Stimulated activated naive B cell treated with anti-CD40 and anti-IgM and Interleukin-4, amounts not matched to agents 10 μg/mL and 1 μg/mL and 100 μg/mL, for 72 hours (primary cell): ENCODE measurements at regions not wholly inside any gene's neighbourhood (a gene's known extent, or its start where the extent isn't known, plus 50 kb on each side); places are given as distances from the start of the nearest gene placed in this dataset.

Experiments used
- ATAC-seq, 2 donors: fragments of 150-1000 bp; cut with Tn5 transposase; replicated peaks; 2 replicates each; pipeline ENCODE4 v1.10.0; 2021; ENCODE audit warnings: moderate library complexity in 1 of 2
- DNase-seq: peaks from one replicate; pipeline ENCODE4 v3.0.0; 2021
- H3K27ac Mint-ChIP-seq: one replicate; pipeline ENCODE4 v1.8.0; 2022; ENCODE audit warnings: mild to moderate bottlenecking, mixed read lengths
- H3K27me3 Mint-ChIP-seq, 2 donors: one replicate each; pipeline ENCODE4 v1.8.0; 2022; ENCODE audit warnings: mixed read lengths in 2 of 2
- H3K36me3 Mint-ChIP-seq, 2 donors: one replicate each; pipeline ENCODE4 v1.8.0; 2022; ENCODE audit warnings: mixed read lengths in 2 of 2, mild to moderate bottlenecking in 1 of 2
- H3K4me1 Mint-ChIP-seq, 2 donors: one replicate each; pipeline ENCODE4 v1.8.0; 2022; ENCODE audit warnings: mixed read lengths in 2 of 2, mild to moderate bottlenecking in 1 of 2
- H3K4me3 Mint-ChIP-seq, 2 donors: one replicate each; pipeline ENCODE4 v1.8.0; 2022; ENCODE audit warnings: mild to moderate bottlenecking in 2 of 2, mixed read lengths in 2 of 2, moderate library complexity in 1 of 2
- H3K9me3 Mint-ChIP-seq, 2 donors: one replicate each; pipeline ENCODE4 v1.8.0; 2022; ENCODE audit warnings: mixed read lengths in 2 of 2, mild to moderate bottlenecking in 1 of 2

DNA sequence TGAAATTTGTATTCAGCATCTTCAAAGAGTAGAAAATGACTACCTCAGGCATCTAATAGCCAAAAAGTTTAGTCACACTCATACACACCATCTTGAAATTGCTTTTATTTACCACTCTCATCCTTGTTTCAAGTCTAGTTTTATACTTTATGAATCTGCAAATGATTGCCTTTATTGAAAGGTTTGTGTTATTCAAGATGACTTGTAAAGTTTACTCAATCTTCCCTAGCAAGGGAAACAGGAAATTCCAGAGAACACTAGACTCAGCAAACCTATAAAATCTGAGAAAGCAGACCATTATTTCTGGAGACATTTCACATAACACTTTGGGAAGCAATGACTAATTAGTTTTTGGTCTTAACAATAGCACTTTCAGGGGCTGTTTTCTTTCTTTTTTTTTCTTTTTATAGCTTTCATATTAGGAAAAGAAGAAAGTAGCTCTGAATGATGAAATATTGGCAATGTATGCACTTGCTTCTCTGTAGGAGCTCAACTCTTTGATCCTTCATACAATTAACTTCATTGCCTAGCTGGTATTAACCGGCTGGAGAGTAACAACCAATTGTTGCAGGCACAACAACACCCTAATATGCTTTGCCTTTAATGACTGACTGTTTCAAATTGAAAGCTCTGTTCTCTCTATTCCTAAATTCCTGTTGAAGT is 68.9 kb upstream of the HDAC9 start:
- no peak for ATAC-seq
- H3K27ac Mint-ChIP-seq: no peak overlapping the region
- no peak overlapping the region for H3K4me3 Mint-ChIP-seq

DNA sequence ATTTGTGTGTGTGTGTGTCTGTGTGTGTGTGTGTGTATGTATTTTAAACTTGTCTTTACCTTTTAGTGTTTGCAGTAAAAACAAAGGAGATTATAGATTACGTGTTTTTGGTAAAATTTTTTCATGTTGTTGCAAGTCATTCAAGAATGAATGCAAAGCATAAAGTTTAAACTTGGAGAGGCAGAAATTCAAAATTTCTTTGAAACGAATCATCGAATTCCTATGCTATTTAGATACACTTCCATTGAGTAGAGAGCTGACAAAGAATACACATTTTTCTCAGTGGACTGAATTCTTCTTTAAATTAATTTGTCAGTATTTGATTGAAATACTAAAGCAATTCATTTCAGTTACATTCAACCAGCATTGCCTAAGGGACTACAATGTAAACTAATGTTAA is 66.0 kb upstream of the HDAC9 start:
- Mint-ChIP-seq H3K4me3 (no peak overlapping the region), H3K36me3 (peaks cover 10 to 12% of the 10 kb centered on the region in 2 donors), H3K27me3 (no peaks in the 10 kb centered on the region), H3K4me1 (peaks cover 2 to 26% of the 10 kb centered on the region in 2 donors), H3K9me3 (peaks cover 3 to 7% of the 10 kb centered on the region in 2 donors), H3K27ac (no peak overlapping the region)
- ATAC-seq (no peak), DNase-seq (no peak)

More for the DNA sequence above, 68.9 kb upstream of the HDAC9 start:
- H3K4me1 Mint-ChIP-seq: peaks cover 8 to 31% of the 10 kb centered on the region in 2 donors
- H3K9me3 Mint-ChIP-seq: peaks cover 2 to 3% of the 10 kb centered on the region in 2 donors
- H3K27me3 Mint-ChIP-seq: no peaks in the 10 kb centered on the region
- H3K36me3 Mint-ChIP-seq: peaks cover 6 to 8% of the 10 kb centered on the region in 2 donors
- DNase-seq: no peak

DNA sequence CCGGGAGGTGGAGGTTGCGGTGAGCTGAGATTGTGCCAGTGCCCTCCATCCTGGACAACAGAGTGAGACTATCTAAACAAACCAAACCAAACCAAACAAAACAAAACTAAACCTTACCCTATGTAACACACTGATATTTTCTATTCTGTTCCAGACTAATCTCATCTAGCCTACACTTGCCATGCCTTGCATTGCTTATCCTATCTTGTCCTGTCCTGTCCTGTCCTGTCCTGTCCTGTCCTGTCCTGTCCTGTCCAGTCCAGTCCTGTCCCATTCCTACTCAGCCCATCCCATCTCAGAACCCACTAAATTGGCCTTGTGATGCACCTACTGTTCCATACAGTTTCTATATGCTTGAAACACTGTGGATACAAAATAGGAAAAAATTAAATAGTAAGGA is 64.7 kb upstream of the HDAC9 start:
- Mint-ChIP-seq H3K36me3 (peaks cover 10 to 12% of the 10 kb centered on the region in 2 donors), H3K27ac (no peak overlapping the region), H3K27me3 (no peaks in the 10 kb centered on the region), H3K4me3 (no peak overlapping the region), H3K9me3 (peaks cover 3 to 7% of the 10 kb centered on the region in 2 donors), H3K4me1 (peaks cover 4 to 20% of the 10 kb centered on the region in 2 donors)
- DNase-seq: no peak
- no peak for ATAC-seq

DNA sequence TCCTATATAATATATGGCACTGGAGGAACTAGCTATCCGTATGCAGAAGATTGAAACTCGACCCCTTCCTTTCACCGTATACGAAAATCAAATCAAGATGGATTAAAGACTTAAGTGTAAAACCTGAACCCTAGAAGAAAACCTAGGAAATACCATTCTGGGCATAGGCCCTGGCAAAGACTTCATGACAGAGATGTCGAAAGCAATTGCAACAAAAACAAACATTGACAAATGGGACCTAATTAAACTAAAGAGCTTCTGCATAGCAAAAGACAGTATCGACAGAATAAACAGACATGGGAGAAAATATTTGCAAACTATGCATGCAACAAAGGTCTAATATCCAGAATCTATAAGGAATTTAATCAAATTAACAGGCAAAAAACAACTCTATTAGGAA is 61.4 kb upstream of the HDAC9 start:
- H3K9me3 Mint-ChIP-seq: peaks cover 0 to 6% of the 10 kb centered on the region in 2 donors
- H3K36me3 Mint-ChIP-seq: peaks cover 3 to 7% of the 10 kb centered on the region in 2 donors
- peaks cover 6 to 23% of the 10 kb centered on the region in 2 donors for H3K4me1 Mint-ChIP-seq
- H3K4me3 Mint-ChIP-seq: no peak overlapping the region
- ATAC-seq (no peak), DNase-seq (no peak)
- H3K27me3 Mint-ChIP-seq: no peaks in the 10 kb centered on the region
- H3K27ac Mint-ChIP-seq: no peak overlapping the region

DNA sequence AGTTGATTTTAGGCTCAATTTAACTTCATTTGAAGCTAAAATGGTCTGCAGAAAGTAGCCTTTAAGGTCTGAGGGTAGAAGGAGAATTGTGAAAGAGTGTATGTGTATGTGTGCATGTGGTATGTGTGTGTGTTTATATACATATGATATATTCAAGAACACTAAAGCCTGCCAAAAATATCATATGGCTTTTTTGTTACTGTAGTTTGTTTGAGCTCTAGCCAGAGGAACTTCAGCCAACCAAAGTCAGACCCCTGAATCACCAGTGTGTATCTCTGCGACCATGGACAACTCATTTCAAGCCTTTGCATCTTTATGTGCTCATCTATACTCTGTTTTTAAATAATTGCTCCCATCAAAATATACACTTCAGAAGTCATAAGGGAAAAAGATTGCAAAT is 58.4 kb upstream of the HDAC9 start:
- no peaks in the 10 kb centered on the region for H3K27me3 Mint-ChIP-seq
- H3K9me3 Mint-ChIP-seq: peaks cover 0 to 9% of the 10 kb centered on the region in 2 donors
- H3K27ac Mint-ChIP-seq: no peak overlapping the region
- no peak for DNase-seq
- H3K36me3 Mint-ChIP-seq: peaks cover under 1 to 8% of the 10 kb centered on the region in 2 donors
- H3K4me3 Mint-ChIP-seq: no peak overlapping the region
- H3K4me1 Mint-ChIP-seq: peaks cover 6 to 25% of the 10 kb centered on the region in 2 donors
- ATAC-seq: no peak

DNA sequence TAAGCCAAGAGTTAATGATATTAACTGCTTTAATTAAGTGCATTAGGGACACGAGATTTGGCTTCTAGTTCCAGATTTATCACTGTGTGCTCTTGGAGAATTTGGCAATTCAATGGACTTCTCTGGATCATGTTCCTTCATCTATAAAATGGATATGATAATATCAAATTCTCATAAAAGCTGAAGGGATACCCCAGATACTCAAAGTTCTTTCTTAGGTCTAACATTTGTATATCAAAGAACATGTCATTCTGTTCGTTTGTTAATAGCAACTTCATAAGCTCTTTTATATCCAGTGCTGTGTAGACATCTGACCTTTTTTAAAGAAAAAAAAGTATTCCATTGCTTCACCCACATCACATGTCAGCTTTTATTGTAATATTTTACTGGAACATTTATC is 54.6 kb upstream of the HDAC9 start:
- no peak overlapping the region for H3K27ac Mint-ChIP-seq
- peaks cover 4% of the 10 kb centered on the region in 2 donors for H3K36me3 Mint-ChIP-seq
- no peak overlapping the region for H3K4me3 Mint-ChIP-seq
- peaks cover 0 to 3% of the 10 kb centered on the region in 2 donors for H3K9me3 Mint-ChIP-seq
- DNase-seq (no peak), ATAC-seq (no peak)
- H3K4me1 Mint-ChIP-seq: peaks cover 8 to 37% of the 10 kb centered on the region in 2 donors
- H3K27me3 Mint-ChIP-seq: no peaks in the 10 kb centered on the region

DNA sequence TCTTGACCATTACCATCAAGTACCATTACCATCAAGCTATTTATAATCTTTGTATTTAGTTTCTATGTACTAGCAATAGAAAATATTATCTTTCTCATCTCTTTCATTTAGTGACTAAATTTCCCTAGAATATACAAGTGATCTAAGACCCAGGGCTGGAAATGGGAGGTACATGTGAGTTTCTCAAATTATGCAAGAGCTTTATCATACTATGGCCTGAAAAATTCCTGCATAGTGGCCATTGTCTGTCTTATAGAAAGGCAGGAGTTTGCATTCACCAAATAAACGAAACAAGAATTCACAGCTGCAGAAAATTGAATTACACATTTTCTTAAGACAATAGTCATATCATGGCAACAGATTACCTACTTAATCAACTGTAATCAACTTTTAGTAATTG is 50.7 kb upstream of the HDAC9 start:
- no peak overlapping the region for H3K27ac Mint-ChIP-seq

DNA sequence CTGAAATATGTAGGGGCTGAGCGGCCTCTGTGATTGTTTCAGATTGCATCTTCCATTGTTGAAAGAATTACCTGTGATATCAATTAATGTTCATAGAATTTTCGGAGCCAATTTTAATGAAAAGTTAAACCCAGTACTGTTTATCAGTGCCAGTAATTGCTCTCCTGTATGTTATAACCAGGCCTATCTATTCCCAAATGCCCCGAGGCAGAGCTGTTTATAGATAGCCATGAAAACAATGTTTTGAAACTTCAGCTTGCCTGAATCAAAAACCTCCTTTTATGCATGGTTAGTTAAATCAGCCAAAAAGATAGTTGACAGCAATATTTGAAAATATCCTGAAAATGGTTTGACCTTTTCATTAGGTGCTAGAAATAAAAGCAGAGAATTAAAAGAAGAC is 50.1 kb upstream of the HDAC9 start:
- H3K27ac Mint-ChIP-seq: no peak overlapping the region
- peaks cover 4% of the 10 kb centered on the region in 2 donors for H3K36me3 Mint-ChIP-seq

More for the DNA sequence above, 50.7 kb upstream of the HDAC9 start:
- Mint-ChIP-seq H3K4me1 (peaks cover 5 to 22% of the 10 kb centered on the region in 2 donors), H3K27me3 (no peaks in the 10 kb centered on the region), H3K9me3 (peaks cover 0 to 3% of the 10 kb centered on the region in 2 donors), H3K36me3 (peaks cover 4% of the 10 kb centered on the region in 2 donors), H3K4me3 (no peak overlapping the region)
- ATAC-seq: no peak
- DNase-seq: no peak

More for the DNA sequence above, 50.1 kb upstream of the HDAC9 start:
- Mint-ChIP-seq H3K9me3 (peaks cover 0 to 3% of the 10 kb centered on the region in 2 donors), H3K27me3 (no peaks in the 10 kb centered on the region), H3K4me3 (no peak overlapping the region), H3K4me1 (peaks cover 5 to 21% of the 10 kb centered on the region in 2 donors)
- no peak for ATAC-seq
- no peak for DNase-seq
